NCI-H2227 treated with DMSO at 0.1 percent for 48 hours (cell line): ENCODE measurements at regions not wholly inside any gene's neighbourhood (a gene's known extent, or its start where the extent isn't known, plus 50 kb on each side); places are given as distances from the start of the nearest gene placed in this dataset.
"Not testable (repeated sequence)": the region's sequence is repeated elsewhere in the genome, so short reads cannot be mapped to it uniquely, and the experiment has no call there.

Experiments used
- DNase-seq: peaks from one replicate; lab custom pipeline; 2025; lab: John Stamatoyannopoulos, UW

GRCh38 chr3:96483781-96484180 lies 330.6 kb upstream of the EPHA6 start:
- DNase-seq: no peak

- no peak for DNase-seq
Observed at GRCh38 chr3:96488708-96489107, 325.7 kb upstream of the EPHA6 start.

GRCh38 chr3:96491023-96491422 lies 323.4 kb upstream of the EPHA6 start:
- no peak for DNase-seq

- DNase-seq: no peak
Observed at GRCh38 chr3:96491868-96492267, 322.5 kb upstream of the EPHA6 start.

GRCh38 chr3:96510334-96510733 lies 304.1 kb upstream of the EPHA6 start:
- DNase-seq: no peak

- DNase-seq: no peak
Observed at GRCh38 chr3:96537165-96537564, 277.2 kb upstream of the EPHA6 start.

GRCh38 chr3:96538186-96538585 lies 276.2 kb upstream of the EPHA6 start:
- DNase-seq: no peak

- no peak for DNase-seq
Observed at GRCh38 chr3:96548073-96548472, 266.3 kb upstream of the EPHA6 start.

GRCh38 chr3:96576935-96577334 lies 237.5 kb upstream of the EPHA6 start:
- no peak for DNase-seq

- no peak for DNase-seq
Observed at GRCh38 chr3:96584066-96584465, 230.3 kb upstream of the EPHA6 start.

- not testable (repeated sequence) for DNase-seq
Observed at GRCh38 chr3:96606865-96607264, 207.5 kb upstream of the EPHA6 start.

- no peak for DNase-seq
Observed at GRCh38 chr3:96619475-96619874, 194.9 kb upstream of the EPHA6 start.

- no peak for DNase-seq
Observed at GRCh38 chr3:96622878-96623277, 191.5 kb upstream of the EPHA6 start.

- DNase-seq: no peak
Observed at GRCh38 chr3:96631050-96631449, 183.3 kb upstream of the EPHA6 start.

GRCh38 chr3:96646596-96646995 lies 167.8 kb upstream of the EPHA6 start:
- no peak for DNase-seq

GRCh38 chr3:96657710-96658109 lies 156.7 kb upstream of the EPHA6 start:
- peak; percentile 31 for DNase-seq

- not testable (repeated sequence) for DNase-seq
Observed at GRCh38 chr3:96671861-96672595, 142.4 kb upstream of the EPHA6 start.

GRCh38 chr3:96677156-96677555 lies 137.2 kb upstream of the EPHA6 start:
- no peak for DNase-seq

- no peak for DNase-seq
Observed at GRCh38 chr3:96678325-96678724, 136.1 kb upstream of the EPHA6 start.

GRCh38 chr3:96700322-96701315 lies 113.8 kb upstream of the EPHA6 start:
- DNase-seq: no peak

- DNase-seq: no peak
Observed at GRCh38 chr3:96705895-96706294, 108.5 kb upstream of the EPHA6 start.

- DNase-seq: no peak
Observed at GRCh38 chr3:96706509-96706908, 107.9 kb upstream of the EPHA6 start.

- no peak for DNase-seq
Observed at GRCh38 chr3:96711816-96712215, 102.6 kb upstream of the EPHA6 start.
